ENCODE measurements at regions not wholly inside any gene's neighbourhood (a gene's known extent, or its start where the extent isn't known, plus 50 kb on each side); places are given as distances from the start of the nearest gene placed in this dataset.

GRCh38 chr3:124593442-124593829 is 136.8 kb upstream of the UMPS start:
- no peaks in the 10 kb centered on the region for H3K27me3 ChIP-seq
- intact Hi-C loops (cut with DNase I; ENCODE audit: low total_unique reads) = no loop called here
- H3K4me3 ChIP-seq = no peak overlapping the region
- H3K4me1 ChIP-seq = peaks cover 27 to 82% (median 61%) of the 10 kb centered on the region in 4 donors
- TF ChIP-seq POLR2A (IDR thresholded peaks at IDR 0.05) (no peak), EP300 (IDR thresholded peaks at IDR 0.05) (no peak), POLR2AphosphoS5 (IDR thresholded peaks at IDR 0.05) (no peak)
- TF ChIP-seq, protein P1, sequence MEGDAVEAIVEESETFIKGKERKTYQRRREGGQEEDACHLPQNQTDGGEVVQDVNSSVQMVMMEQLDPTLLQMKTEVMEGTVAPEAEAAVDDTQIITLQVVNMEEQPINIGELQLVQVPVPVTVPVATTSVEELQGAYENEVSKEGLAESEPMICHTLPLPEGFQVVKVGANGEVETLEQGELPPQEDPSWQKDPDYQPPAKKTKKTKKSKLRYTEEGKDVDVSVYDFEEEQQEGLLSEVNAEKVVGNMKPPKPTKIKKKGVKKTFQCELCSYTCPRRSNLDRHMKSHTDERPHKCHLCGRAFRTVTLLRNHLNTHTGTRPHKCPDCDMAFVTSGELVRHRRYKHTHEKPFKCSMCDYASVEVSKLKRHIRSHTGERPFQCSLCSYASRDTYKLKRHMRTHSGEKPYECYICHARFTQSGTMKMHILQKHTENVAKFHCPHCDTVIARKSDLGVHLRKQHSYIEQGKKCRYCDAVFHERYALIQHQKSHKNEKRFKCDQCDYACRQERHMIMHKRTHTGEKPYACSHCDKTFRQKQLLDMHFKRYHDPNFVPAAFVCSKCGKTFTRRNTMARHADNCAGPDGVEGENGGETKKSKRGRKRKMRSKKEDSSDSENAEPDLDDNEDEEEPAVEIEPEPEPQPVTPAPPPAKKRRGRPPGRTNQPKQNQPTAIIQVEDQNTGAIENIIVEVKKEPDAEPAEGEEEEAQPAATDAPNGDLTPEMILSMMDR (IDR thresholded peaks at IDR 0.05) = no peak
- no peak for DNase-seq
- H3K36me3 ChIP-seq = no peaks in the 10 kb centered on the region
- no peaks in the 10 kb centered on the region for H3K9me3 ChIP-seq
- WGBS, 5 donors = 38 to 59% (median 42%) methylated on average over 2 of the region's 2 CpGs
- peak overlapping the region; percentile 69 to 90 (median 80) for H3K27ac ChIP-seq

- H3K27me3 ChIP-seq = no peaks in the 10 kb centered on the region
- intact Hi-C loops (cut with DNase I; ENCODE audit: low total_unique reads) = no loop called here
- no peak for DNase-seq
- H3K9me3 ChIP-seq = no peaks in the 10 kb centered on the region
- H3K36me3 ChIP-seq = no peaks in the 10 kb centered on the region
- 83 to 93% (median 89%) methylated on average over 1 of the region's 1 CpG for WGBS, 5 donors
- TF ChIP-seq EP300 (IDR thresholded peaks at IDR 0.05) (no peak), POLR2A (IDR thresholded peaks at IDR 0.05) (no peak), POLR2AphosphoS5 (IDR thresholded peaks at IDR 0.05) (no peak)
- TF ChIP-seq, protein P1 (IDR thresholded peaks at IDR 0.05) = no peak
- no peak overlapping the region for H3K4me3 ChIP-seq
- H3K4me1 ChIP-seq = peaks cover 32 to 91% (median 64%) of the 10 kb centered on the region in 4 donors
- H3K27ac ChIP-seq = peak overlapping the region in 3 of 5 donors; percentile 79 to 83 (median 80)
These were observed 135.7 kb upstream of the UMPS start for GRCh38 chr3:124594581-124594980.

DNA sequence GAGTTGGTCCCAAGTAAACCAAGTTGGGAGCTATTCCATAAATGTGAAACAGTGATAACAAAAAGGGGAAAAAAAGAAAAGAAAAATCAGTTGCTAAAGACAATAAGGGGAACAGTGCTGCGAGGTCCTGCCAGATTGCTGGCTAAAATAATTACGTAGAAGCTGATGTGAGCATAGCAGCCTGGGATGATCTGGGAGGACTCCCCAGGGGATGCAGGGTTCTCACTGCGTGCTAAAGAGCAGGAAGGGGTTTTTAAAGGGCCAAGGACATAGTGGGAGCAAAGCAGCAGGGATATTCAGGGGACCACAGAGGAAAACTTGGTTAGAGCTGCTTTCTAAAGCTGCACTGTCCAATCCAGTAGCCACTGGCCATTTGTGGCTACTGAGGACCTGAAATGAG is 133.0 kb upstream of the UMPS start:
- H3K4me1 ChIP-seq = peaks cover 27 to 97% (median 59%) of the 10 kb centered on the region in 4 donors
- intact Hi-C loops (cut with DNase I; ENCODE audit: low total_unique reads) = no loop called here
- H3K27ac ChIP-seq = peak overlapping the region in 2 of 5 donors; percentile 18 to 76
- TF ChIP-seq, protein P1 (IDR thresholded peaks at IDR 0.05) = no peak
- TF ChIP-seq POLR2A (IDR thresholded peaks at IDR 0.05) (no peak), POLR2AphosphoS5 (IDR thresholded peaks at IDR 0.05) (no peak), EP300 (IDR thresholded peaks at IDR 0.05) (no peak)
- H3K9me3 ChIP-seq = no peaks in the 10 kb centered on the region
- no peaks in the 10 kb centered on the region for H3K36me3 ChIP-seq
- H3K4me3 ChIP-seq = no peak overlapping the region
- no peaks in the 10 kb centered on the region for H3K27me3 ChIP-seq
- WGBS, 5 donors = 45 to 65% (median 52%) methylated on average over 3 of the region's 3 CpGs
- DNase-seq = peak in 1 of 2 donors; percentile 49

DNA sequence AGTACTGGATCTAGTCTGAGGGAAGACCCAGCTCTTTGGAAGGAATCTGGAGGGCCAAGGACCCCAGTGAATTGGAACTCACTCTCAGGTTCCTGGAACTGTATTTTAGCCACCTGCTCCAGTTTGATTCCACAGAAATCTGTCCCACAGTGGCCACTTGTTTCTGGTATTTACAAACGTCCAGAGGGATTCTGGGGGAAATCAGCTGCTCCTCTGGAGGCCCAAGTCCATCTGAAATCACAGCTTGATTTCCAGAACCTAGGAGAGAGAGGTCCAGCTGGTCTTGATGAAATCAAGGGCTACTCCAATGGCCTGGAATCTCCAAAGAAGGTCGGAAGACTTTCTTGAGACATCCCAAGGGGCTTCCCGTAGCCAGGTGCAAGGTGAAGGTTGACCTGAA is 132.3 kb upstream of the UMPS start:
- H3K27ac ChIP-seq = peak overlapping the region in 4 of 5 donors; percentile 28 to 76 (median 48)
- 57 to 72% (median 70%) methylated on average over 3 of the region's 3 CpGs for WGBS, 5 donors
- H3K4me1 ChIP-seq = peaks cover 26 to 97% (median 60%) of the 10 kb centered on the region in 4 donors
- H3K4me3 ChIP-seq = no peak overlapping the region
- TF ChIP-seq POLR2A (IDR thresholded peaks at IDR 0.05) (no peak), EP300 (IDR thresholded peaks at IDR 0.05) (no peak), POLR2AphosphoS5 (IDR thresholded peaks at IDR 0.05) (no peak)
- TF ChIP-seq, protein P1 (IDR thresholded peaks at IDR 0.05) = no peak
- no peaks in the 10 kb centered on the region for H3K9me3 ChIP-seq
- no peak for DNase-seq
- no peaks in the 10 kb centered on the region for H3K36me3 ChIP-seq
- H3K27me3 ChIP-seq = no peaks in the 10 kb centered on the region
- intact Hi-C loops (cut with DNase I; ENCODE audit: low total_unique reads) = no loop called here

Data from stomach (tissue), 8 donors.